KMS-11 (cell line): ENCODE measurements at regions not wholly inside any gene's neighbourhood (a gene's known extent, or its start where the extent isn't known, plus 50 kb on each side); places are given as distances from the start of the nearest gene placed in this dataset.

Experiments
- H2AFZ ChIP-seq: fragments of 200-600 bp; sonication (generic); 2 replicates; pipeline ENCODE4 v1.6.1; 2016; ENCODE audit warnings: antibody characterized with exemption, mixed run types, low read depth
- H3K27ac ChIP-seq: fragments of 200-600 bp; sonication (generic); 2 replicates; pipeline ENCODE4 v1.6.1; 2016; ENCODE audit warnings: mild to moderate bottlenecking, mixed run types
- H3K27me3 ChIP-seq: fragments of 200-600 bp; sonication (generic); 2 replicates; pipeline ENCODE4 v1.6.1; 2017; ENCODE audit warnings: mild to moderate bottlenecking, low read depth, mixed run types, moderate library complexity; ENCODE audit not compliant: insufficient read depth
- H3K36me3 ChIP-seq: fragments of 200-600 bp; sonication (generic); 2 replicates; pipeline ENCODE4 v1.6.1; 2017; ENCODE audit warnings: mild to moderate bottlenecking, mixed run types; ENCODE audit not compliant: insufficient read depth
- H3K4me1 ChIP-seq: fragments of 200-600 bp; sonication (generic); 2 replicates; pipeline ENCODE4 v1.6.1; 2016; ENCODE audit warnings: mild to moderate bottlenecking, low read depth, mixed run types; ENCODE audit not compliant: poor library complexity, severe bottlenecking
- H3K4me2 ChIP-seq: fragments of 200-600 bp; sonication (generic); 2 replicates; pipeline ENCODE4 v1.7.0; 2016; ENCODE audit warnings: mild to moderate bottlenecking, mixed run types
- H3K4me3 ChIP-seq: fragments of 200-600 bp; sonication (generic); IDR thresholded peaks from 2 replicates; pipeline ENCODE4 v1.6.1; 2017; ENCODE audit warnings: low read depth, low read length, mixed read lengths; ENCODE audit not compliant: insufficient read depth
- H3K79me2 ChIP-seq: fragments of 200-600 bp; sonication (generic); 2 replicates; pipeline ENCODE4 v1.6.1; 2016; ENCODE audit warnings: low read depth, mixed run types; ENCODE audit not compliant: insufficient read depth
- H3K9ac ChIP-seq: fragments of 200-600 bp; sonication (generic); 2 replicates; pipeline ENCODE4 v1.6.1; 2016; ENCODE audit warnings: mild to moderate bottlenecking, mixed run types
- H4K20me1 ChIP-seq: fragments of 200-600 bp; sonication (generic); 2 replicates; pipeline ENCODE4 v1.6.1; 2016; ENCODE audit warnings: mild to moderate bottlenecking, mixed run types; ENCODE audit not compliant: insufficient read depth
- TF ChIP-seq, protein P1 (sequence below): fragments of 200-600 bp; sonication (generic); conservative IDR thresholded peaks from 2 replicates; pipeline ENCODE4 v1.6.1; 2017; ENCODE audit warnings: low read depth, mild to moderate bottlenecking, antibody characterized with exemption, low read length, moderate library complexity, mixed read lengths

DNA sequence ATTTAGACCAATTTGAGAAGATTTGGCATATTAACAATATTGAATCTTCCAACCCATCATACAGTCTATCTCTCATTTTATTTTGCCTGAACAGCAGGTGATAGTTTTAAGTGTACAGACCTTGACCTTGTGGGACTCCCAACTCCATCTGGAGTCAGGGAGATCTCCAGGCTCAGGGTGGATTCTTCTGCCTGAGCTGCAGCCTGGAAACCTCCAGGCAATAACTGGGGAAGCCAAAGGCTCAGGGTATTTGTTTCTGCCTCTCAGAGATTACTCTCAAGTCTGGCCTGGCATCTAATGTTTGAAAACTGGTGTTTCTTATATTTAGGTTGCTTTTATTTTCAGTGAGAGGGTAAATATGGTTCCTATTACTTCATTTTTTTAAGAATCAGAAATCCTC, 102.1 kb upstream of the C1QTNF9B start:
- no peaks in the 10 kb centered on the region for H3K27me3 ChIP-seq
- no peaks in the 10 kb centered on the region for H3K4me1 ChIP-seq
- H3K9ac ChIP-seq = no peak overlapping the region
- H3K27ac ChIP-seq = no peak overlapping the region
- H3K36me3 ChIP-seq = no peaks in the 10 kb centered on the region
- H3K79me2 ChIP-seq = no peaks in the 10 kb centered on the region
- H2AFZ ChIP-seq = no peak overlapping the region
- H3K4me3 ChIP-seq = no peak overlapping the region
- TF ChIP-seq, protein P1, sequence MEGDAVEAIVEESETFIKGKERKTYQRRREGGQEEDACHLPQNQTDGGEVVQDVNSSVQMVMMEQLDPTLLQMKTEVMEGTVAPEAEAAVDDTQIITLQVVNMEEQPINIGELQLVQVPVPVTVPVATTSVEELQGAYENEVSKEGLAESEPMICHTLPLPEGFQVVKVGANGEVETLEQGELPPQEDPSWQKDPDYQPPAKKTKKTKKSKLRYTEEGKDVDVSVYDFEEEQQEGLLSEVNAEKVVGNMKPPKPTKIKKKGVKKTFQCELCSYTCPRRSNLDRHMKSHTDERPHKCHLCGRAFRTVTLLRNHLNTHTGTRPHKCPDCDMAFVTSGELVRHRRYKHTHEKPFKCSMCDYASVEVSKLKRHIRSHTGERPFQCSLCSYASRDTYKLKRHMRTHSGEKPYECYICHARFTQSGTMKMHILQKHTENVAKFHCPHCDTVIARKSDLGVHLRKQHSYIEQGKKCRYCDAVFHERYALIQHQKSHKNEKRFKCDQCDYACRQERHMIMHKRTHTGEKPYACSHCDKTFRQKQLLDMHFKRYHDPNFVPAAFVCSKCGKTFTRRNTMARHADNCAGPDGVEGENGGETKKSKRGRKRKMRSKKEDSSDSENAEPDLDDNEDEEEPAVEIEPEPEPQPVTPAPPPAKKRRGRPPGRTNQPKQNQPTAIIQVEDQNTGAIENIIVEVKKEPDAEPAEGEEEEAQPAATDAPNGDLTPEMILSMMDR = no peak
- no peak overlapping the region for H3K4me2 ChIP-seq
- no peaks in the 10 kb centered on the region for H4K20me1 ChIP-seq

DNA sequence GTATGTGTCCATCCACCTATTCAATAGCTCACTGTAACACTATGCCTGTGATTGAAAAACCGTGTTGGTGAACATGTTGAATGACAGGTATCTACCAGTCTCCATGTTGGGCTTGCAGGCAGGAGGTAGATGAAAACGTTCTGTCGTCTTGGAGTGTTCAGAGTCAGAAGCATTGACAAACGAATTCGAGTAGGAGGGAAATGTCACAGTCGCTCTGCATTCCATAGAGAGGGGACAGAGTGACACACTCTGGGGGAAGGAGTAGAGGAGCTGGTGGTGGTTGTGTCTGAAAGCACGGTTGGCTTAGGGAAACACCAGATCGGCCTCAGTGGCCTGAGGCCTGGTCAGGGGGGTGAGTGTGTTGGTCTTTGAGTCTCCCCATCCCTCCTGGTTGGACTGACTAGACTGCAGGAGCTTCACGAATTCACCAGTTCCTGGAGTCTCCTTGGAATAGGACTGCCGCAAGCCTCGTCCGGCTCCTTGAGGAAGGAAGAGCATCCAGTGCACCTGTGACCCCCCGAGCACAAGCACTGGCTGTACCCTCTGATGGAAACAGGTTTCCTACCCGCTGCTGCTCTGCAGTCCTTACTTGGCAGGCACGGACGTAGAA, 105.0 kb upstream of the C1QTNF9B start:
- Histone ChIP-seq H3K4me1 (no peaks in the 10 kb centered on the region), H3K27ac (no peak overlapping the region), H3K4me3 (no peak overlapping the region), H4K20me1 (no peaks in the 10 kb centered on the region), H3K27me3 (no peaks in the 10 kb centered on the region), H3K36me3 (no peaks in the 10 kb centered on the region), H2AFZ (no peak overlapping the region), H3K4me2 (no peak overlapping the region), H3K9ac (no peak overlapping the region), H3K79me2 (no peaks in the 10 kb centered on the region)
- TF ChIP-seq, protein P1 = no peak

DNA sequence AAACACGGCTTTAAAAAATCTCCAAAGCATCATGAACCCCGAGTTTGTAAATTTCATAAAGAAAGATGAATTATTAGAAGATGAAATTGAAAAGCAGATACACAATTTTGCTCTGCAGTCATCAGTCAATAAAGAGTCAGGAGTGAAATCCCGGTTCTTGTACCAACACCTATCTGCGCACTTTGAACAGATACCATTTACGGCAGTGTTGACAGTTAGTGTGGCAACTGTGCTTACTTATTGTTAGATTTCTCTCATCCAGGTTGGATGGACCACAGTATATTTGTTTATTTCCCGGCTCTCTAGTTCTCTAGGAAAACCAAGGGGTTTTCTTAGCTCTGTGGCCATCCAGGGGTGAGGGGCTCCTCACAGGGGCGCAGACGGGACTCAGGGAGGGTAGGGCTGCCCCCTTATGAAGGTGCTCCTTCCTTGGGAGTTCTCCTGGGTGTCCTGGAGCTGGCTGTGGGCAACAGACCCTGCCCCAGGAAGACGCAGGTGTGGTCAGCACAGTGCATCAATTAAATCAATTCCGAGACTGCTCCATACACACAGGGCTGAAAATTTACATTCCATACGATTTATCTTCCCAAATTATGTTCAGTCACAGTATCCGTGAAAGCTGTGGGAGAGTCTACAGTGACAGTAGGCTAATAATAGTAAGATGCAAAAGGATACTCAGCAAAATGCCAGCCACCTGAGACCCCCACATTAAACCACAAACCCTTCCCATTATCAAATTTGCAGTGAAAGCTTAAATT, 107.0 kb upstream of the C1QTNF9B start:
- Histone ChIP-seq H3K4me2 (no peak overlapping the region), H4K20me1 (no peaks in the 10 kb centered on the region), H3K79me2 (no peaks in the 10 kb centered on the region), H3K27me3 (no peaks in the 10 kb centered on the region), H2AFZ (no peak overlapping the region), H3K4me1 (no peaks in the 10 kb centered on the region), H3K36me3 (no peaks in the 10 kb centered on the region), H3K27ac (no peak overlapping the region), H3K9ac (no peak overlapping the region), H3K4me3 (no peak overlapping the region)
- TF ChIP-seq, protein P1 = no peak

DNA sequence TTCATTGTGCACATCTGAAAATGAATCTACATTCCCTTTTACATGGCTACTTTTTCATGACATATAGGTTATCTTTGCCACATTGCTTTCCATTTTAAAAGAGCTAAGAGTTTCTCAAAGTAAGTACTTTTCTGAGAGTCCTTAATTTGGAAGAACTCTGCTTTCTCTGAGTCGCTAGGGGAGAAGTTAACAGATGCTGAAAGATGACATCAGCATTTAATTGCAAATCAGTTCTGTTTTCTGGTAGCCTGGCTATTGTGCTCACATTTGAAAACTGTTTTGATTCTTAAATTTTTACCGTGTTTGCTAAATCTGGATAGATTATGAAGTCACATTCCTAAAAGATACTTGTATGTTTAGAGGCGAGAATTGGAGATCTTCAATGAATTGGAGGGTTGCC, 107.7 kb upstream of the C1QTNF9B start:
- Histone ChIP-seq H3K79me2 (no peaks in the 10 kb centered on the region), H3K4me3 (no peak overlapping the region), H3K27ac (no peak overlapping the region), H3K27me3 (no peaks in the 10 kb centered on the region), H3K4me1 (no peaks in the 10 kb centered on the region), H2AFZ (no peak overlapping the region), H3K36me3 (no peaks in the 10 kb centered on the region), H4K20me1 (no peaks in the 10 kb centered on the region), H3K4me2 (no peak overlapping the region), H3K9ac (no peak overlapping the region)
- TF ChIP-seq, protein P1 = no peak
